HG03175 (cell line): ENCODE measurements at regions not wholly inside any gene's neighbourhood (a gene's known extent, or its start where the extent isn't known, plus 50 kb on each side); places are given as distances from the start of the nearest gene placed in this dataset.

Source experiments
- ATAC-seq: cut with Tn5 transposase; IDR thresholded peaks from one replicate; pipeline ENCODE4 v1.9.1; 2021; ENCODE audit warnings: mild to moderate bottlenecking, moderate library complexity; ENCODE audit not compliant: unreplicated experiment

DNA sequence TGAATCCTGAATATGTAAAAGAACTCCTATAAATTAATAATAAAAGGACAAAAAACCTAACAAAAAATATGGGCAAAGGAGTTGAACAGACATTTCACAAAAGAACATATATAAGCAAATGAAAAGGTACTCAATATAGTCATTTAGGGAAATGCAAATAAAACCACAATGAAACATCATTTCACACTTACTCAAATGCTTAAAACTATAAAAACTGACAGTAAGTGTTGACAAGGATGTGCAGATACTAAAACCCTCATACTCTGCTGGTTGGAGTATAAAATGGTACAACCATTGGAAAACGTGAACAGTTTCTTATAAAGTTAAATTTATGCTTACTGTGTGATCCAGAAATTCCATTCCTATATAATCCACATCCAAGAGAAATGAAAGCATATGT is 247.1 kb downstream of the GXYLT1 start:
- no peak for ATAC-seq

DNA sequence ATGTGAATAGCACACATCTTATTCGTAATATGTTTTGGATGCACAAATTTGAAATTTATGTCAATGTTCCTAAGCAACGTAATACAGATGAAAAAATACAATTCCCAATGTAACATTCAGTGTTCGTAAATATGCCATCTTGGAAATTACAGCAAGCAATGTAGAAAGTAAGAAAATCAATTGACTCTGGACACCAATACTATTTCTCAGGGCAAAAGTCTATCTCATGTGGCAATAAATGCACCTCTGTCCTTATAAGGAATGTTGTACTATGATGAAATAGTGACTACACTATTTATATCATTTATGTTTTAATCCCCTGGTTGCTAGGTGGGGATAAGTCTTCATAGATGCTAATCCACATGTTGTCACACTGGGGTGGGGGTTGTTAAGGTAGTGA is 251.2 kb downstream of the GXYLT1 start:
- ATAC-seq = no peak

DNA sequence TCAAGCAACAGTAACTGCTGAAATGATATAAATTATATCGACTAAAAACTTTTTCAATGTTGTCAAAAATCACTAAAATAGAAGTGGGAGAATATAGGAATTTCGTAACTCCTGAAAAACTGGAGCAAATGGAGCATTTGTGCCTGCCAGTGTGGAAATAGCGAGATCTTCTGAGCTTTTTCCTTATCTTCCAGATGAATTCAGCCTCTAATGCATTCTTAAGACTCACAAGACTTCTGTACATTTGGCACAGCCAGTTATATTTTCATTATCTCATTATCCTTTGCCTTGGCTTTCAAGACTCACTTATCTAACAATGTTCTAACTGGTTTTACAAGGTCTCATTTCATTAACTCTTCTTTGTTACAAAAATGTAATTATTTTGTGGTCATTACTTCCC is 252.4 kb downstream of the GXYLT1 start:
- ATAC-seq = no peak

DNA sequence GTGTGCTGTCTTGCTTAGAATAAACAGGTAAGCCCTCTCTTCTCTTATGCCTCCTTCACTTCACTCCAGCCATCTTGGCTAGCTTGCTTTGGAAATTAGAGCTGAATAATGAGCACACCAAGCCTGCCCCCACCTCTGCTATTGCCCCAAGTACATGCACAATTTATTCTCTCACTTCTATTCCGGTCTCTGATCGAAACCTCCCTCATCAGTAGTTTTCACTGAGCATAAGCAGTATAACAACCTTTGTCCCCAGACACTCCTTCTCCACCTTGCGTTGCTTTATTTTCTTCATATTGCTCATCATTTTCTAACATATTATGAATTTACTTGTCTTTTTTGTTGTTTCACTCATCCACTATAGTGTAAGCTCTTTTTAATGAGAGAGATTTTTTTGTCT is 253.4 kb downstream of the GXYLT1 start:
- no peak for ATAC-seq

DNA sequence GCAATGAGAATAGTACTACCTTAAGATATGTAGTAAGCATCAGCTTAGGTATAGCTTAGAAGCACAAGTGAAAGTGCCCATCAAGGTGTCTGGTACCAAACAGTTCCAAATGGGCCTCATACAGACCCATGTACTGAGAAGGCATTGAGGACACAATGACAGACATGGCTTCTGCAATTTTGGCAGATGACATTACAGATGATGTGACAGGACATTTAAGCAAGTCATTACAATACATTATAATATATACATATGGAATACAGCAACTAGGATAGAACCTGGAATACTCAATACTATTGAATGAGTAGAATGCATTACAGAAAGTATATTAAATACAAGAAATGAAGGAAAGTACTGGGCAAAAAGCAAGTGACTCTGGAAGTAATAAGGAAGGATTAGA is 256.4 kb downstream of the GXYLT1 start:
- ATAC-seq = no peak

DNA sequence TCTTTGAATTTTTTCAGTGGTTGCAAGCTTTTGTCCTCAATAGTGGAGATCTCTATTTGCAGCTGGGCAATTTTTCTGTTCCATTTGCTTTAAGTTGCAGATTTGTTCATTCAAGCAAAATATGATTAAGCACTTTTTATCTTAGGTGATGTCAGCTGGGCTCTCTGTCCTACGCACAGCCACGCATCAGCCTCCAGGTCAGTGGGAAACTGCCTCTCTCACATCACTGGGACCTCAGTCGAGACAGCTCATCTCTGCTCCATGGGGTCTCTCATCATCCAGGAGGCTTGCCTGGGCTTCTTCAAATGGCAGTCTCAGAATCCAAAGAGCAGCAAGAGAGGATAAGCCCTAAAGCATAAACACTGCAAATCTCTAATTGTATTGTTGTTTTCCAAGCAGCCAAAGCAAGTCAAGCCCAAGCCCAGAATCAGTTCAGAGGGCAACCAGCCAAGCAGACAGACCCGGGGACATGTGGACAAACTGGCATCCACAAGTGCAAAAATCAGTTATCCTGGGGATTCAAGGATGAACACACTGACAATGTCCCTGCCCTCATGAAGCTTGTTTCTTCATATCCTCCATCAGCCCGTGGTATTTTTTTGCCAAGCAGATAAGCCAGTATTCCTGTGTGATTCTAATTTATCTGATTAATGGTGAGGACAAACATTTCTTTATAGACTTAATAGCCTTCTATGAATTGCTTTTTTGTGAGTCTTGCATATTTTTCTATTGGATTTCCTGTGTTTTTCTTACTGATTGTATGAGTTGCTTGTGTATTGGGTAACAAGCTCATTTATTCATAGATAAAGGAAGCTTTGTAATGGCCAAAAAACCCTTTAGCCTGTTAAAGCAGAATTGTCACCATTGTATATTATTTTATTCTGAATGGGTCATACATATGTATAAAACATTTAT is 262.5 kb downstream of the GXYLT1 start:
- ATAC-seq = no peak

DNA sequence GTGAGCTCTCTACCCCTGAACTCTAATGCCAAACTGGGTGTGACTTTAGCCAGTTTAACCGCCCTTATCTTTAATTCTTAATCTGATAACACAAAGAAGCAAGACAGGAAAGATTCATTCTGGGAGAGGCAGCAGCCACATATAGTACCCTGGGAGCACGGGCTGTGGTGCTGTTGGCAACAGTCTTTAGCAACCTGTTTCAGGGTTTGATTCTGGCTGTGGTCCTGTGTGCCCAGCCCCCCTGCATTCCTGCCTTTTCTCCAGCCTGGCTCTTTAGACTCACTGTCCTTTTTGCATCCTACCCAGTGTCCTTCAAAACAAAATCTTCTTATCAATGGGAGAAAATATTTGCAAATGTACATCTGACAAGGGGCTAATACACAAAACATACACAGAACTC is 275.2 kb downstream of the GXYLT1 start:
- ATAC-seq = no peak

DNA sequence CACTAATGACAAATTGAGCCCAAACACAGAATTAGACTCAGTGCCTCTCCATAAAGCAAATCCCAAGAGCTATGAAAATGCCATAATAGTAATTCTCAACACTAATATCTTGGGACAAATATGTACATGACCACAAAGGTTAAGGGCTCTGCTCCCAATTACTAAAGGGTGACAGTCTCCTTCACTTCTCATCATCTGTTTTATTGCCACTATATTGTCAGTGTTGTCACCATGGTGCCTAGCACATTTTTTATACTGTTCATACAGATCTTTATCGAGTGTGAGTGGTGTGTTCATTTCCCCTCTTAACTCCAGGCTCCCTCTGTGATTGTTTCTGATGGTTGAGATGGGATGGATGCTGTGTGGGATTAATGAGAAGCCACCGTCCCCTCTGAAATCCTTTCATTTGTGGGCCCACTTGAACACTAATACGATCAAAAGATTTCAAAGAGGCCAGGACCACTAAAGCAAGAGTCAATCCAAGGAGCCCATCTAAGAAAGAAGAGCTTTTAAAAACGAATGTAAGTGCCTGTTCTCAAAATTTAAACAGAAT is 277.7 kb downstream of the GXYLT1 start:
- no peak for ATAC-seq

DNA sequence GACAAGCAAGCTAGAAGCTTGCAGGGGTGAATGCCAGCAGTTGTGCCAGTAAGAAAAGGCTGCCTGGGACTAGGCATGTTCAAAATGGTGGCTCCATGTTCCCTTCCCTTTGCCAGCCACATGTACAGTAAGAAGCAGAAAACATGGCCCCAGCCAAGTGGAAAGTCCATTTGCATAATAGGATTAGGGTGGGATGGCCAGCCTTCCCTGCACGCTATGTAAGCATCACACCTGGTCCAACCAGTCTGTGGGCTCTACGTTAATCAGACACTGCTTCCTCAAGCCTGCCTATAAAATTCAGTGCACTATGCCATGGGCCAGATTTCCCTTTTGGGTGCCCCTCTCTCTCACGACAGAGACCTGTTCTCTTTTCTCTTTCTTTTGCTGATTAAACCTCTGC is 288.4 kb downstream of the GXYLT1 start:
- ATAC-seq = no peak

DNA sequence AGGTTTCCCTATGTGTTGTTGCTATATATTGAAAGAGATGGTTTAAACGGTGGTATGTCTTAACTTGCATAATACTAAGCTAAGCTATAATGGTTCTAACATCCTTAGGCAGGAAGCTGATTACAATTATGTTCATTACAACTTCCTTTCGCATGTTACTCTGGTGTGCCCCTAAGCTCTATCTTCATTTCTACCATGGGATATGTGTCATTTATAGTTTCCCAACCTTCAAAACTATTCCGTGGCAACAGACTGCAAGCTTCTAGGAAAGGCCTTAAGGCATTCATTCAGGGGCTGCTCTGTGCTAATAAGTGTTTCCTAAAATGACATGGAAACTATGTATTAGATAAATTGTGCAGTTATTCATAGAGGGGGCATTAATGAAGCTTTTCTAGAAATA is 294.6 kb downstream of the GXYLT1 start:
- no peak for ATAC-seq

DNA sequence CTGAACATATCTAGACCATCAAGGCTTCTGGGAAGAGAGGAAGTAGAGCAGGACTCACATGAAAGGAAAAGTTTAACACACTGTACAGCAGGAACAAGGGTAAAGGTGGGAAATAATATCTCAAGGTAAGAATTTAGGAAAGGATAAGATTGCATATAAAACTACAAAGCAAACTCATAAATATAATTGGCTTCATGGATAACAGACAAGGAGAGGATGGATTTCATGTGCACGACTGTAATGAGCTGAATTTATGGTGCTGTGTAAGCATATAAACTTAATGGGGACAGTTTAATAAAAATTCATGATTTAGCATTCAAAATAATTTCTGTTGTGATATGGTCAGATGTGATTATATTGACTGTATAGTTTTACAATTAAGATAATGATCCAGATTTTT is 298.0 kb downstream of the GXYLT1 start:
- no peak for ATAC-seq

DNA sequence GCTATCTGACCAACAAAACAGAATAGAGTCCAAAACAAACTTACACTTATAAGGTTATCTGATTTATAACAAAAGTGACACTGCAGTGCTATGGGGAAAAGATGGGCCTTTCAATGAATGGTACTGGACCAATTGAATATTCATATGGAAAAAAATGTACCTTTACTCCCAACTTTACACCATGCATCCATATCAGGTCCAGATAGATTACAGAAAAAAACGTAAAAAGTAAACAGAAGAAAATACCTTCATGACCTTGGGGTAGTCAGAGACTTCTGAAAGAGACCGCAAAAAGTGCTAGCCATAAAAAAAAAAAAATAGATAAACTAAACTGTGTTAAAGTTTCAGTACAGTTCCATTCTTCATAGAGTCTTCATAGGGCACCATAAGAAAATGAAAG is 308.3 kb downstream of the GXYLT1 start:
- no peak for ATAC-seq

DNA sequence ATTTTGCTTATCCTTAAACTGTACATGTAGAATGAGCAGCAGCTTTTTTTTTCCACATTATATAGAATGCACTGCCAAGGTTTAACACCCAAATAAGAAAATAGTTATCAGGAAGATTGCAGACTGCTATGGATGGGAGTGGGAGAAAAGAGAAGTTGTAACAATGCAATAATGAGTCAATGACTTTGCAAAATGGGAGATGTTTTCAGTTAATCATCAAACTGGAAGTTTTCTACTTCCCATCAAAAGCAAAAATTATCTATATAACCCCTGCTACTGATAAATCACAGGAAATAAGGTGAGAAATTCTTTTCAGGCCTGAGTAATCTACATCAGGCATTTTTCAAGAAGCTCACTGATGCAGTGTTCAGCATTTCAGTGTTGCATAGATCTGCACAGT is 309.1 kb downstream of the GXYLT1 start:
- ATAC-seq = no peak

DNA sequence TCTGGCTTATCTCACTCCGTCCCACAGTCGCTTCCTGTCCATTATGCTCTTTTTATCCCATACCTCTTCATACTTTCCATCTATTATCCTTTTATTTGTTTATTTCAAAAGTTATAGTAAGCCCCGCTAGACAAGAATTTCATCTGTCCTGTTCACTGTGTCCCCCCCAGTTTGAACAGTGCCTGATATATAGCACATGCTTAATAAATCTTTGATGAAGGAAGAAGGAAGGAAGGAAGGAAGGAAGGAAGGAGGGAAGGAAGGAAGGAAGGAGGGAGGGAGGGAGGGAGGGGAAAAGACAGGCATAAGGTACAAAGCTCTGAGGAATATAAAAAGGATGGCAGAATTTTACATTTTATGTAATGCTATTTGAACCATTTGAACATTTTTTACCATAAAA is 324.7 kb downstream of the GXYLT1 start:
- ATAC-seq = no peak

DNA sequence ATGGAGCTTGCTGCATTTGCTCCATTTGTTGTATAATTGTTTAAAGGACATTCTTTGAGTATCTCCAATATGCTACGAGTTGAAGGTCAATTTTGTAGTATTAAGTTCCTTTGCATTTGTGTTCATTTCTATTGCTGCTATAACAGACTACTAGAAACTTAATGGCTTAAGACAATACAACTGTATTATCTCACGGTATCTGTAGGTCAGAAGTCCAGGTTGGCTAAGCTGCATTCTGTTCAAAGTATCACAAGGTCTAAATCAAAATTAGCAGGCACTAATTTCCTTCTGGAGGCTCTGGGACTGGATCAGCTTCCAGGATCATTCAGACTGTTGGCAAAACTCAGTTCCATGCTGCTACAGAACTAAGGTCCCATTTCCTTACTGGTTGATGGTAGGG is 340.6 kb downstream of the GXYLT1 start:
- ATAC-seq = no peak

DNA sequence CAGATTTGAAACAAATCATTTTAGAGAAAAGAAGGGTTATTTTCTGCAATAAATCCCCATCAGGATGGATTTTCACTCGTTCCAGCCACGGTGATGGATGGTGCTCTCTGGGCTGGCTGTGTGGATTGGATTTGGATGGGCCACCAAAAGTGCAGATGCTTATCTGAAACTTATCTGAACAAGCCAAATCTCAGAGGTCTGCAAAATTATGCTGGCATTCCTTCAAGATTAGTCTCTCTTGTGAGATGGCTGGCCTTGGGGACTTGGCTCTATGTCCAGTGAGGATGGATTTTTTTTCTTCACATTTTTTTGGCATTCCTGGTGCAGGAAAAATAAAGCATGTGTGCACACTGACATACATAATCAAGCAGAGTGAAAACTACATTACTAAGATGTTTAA is 341.9 kb downstream of the GXYLT1 start:
- ATAC-seq = no peak

DNA sequence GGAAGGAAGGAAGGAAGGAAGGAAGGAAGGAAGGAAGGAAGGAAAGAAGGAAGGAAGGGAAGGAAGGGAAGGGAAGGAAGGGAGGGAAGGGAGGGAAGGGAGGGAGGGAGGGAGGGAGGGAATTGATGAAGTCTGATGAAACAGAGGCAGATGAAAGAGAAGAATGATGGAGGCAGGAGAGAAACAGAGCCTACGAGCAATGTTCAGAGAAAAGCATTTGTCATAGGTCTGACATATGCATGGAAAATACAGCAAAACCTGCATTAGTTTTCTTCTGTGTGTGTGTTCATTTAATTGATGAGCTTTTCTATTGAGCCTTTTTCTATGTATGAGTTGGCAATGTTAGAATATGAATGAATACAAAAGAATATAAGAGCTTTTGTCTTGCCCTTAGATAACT is 343.4 kb downstream of the GXYLT1 start:
- no peak for ATAC-seq

DNA sequence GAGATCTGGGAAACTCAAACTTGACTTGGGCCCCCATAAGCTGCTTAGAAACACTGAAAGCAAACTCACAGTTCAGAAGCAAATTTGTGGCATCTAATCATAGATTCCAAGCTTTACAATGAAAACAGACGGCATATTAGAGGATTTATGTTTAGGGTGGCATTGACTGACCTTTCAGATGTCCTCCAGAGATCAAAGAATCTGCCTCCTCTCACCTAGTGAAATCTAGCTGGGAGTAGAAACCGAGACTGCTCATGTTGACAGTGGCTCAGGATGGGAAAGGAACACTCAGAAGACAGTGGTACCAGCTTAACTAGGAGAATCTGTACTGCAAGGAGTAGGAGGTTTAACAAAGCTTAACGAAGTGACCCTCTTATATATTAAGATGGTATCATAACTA is 345.0 kb downstream of the GXYLT1 start:
- ATAC-seq = no peak

DNA sequence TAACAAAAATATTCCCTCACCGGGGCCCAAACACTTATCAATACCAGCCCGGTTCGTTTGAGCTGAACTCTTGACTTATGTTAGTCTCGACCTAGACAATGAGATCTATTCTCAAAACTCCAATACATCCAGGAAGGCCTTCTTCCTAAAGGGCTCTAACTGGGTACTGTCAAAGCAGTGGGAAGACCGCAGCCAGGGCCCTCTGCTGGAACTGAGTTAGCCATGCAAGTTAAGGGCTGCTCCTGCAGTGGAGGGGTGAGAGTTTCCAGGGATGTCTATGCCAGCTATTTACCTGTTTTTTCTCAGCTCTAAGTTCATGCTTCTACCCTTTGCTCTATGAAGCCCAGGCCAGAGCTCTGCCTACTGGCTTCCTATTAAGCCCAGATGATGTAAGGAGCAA is 348.8 kb downstream of the GXYLT1 start:
- ATAC-seq = no peak

DNA sequence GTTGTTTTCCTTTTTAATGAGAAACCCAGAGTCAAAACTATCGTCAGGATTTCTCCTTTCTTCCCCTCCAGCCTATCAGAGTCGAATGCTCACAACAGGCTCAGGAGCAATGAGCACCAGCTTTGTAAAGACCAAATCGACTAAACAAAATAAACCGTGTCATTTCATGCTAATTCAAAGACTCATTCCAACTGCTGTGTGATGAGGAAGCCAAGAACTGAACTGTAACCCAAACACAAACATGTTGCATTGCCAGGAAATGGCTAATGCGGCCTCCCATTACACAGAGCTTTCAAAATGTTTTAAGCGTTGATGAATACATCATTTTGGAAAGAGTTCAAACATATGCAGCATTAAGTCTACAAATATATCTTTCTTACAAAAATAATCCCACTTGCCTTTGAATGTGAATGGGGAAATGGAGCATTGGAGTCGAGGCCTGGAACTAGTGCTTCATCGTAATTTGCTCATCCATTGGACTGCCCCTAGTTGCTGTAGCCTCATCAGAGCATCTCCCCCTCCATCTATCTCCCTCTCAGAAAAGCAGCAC is 349.5 kb downstream of the GXYLT1 start:
- no peak for ATAC-seq

DNA sequence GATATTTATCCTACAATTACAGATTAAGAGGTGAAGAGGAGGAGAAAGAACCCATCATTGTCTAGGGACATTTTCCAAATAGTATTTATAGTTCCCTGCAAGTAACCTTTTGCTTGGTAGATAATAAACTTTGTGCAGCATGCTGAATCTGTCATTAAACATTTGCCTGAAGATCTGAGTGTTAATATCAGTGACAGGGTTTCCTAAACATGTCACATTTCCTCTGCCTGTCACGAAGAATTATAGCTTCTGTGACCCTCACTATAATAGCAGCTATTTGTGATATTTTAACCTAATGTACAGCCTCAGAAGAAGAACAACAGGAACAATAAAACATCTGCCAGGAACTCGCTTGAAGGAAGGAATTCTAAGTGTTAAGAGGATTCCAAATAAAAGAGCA is 350.3 kb downstream of the GXYLT1 start:
- no peak for ATAC-seq

DNA sequence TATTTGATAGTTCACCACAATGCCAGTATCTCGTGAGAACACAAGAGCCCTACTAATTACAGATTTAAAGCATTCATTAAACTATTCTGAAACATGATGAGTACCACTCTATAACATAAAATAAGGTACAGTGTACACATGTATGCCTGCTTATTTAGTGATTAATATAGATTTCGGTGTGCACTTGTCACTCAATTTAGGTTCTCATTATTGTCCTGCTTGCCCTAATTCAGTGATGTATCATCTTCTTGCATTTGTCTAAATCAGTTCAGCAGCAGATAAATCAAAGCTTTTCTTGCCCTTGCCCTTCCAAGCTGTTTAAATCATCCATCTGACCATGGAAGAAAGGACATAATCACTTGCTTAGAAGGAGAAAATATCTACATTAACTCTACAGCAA is 359.7 kb downstream of the GXYLT1 start:
- ATAC-seq = no peak
